ENCODE measurements at regions not wholly inside any gene's neighbourhood (a gene's known extent, or its start where the extent isn't known, plus 50 kb on each side); places are given as distances from the start of the nearest gene placed in this dataset.

DNA sequence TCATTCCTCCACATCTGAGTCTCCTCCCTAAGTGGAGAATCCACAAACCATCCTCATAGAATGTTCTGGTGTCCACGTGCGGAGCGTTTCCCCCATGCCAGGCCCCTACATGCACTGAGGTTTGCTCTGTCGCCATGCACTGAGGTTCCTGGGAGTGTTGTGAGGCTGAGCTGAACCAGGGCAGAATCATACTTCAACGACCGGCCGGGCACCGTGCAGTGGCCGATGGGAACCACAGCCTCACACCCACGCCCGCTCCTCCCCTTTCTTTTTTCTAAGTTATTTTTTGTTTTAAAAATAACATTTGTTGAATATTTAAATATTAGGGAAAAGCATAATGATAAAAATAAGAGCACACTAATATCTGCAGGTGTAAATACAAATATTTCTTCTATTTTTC is 260.4 kb upstream of the IRX4 start:
- TF ChIP-seq, protein P1, sequence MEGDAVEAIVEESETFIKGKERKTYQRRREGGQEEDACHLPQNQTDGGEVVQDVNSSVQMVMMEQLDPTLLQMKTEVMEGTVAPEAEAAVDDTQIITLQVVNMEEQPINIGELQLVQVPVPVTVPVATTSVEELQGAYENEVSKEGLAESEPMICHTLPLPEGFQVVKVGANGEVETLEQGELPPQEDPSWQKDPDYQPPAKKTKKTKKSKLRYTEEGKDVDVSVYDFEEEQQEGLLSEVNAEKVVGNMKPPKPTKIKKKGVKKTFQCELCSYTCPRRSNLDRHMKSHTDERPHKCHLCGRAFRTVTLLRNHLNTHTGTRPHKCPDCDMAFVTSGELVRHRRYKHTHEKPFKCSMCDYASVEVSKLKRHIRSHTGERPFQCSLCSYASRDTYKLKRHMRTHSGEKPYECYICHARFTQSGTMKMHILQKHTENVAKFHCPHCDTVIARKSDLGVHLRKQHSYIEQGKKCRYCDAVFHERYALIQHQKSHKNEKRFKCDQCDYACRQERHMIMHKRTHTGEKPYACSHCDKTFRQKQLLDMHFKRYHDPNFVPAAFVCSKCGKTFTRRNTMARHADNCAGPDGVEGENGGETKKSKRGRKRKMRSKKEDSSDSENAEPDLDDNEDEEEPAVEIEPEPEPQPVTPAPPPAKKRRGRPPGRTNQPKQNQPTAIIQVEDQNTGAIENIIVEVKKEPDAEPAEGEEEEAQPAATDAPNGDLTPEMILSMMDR (IDR thresholded peaks at IDR 0.05; ENCODE audit: low read length): no peak
- no peak for TF ChIP-seq EZH2 (IDR thresholded peaks at IDR 0.05; ENCODE audit: borderline replicate concordance, low read length)

Data from OCI-LY1 (cell line).